GM23248 (cell line): ENCODE measurements at regions not wholly inside any gene's neighbourhood (a gene's known extent, or its start where the extent isn't known, plus 50 kb on each side); places are given as distances from the start of the nearest gene placed in this dataset.

ENCODE experiments used
- DNase-seq: peaks from one replicate; pipeline ENCODE4 v3.0.0-alpha.2; 2015
- H2AFZ ChIP-seq: fragments of 200-600 bp; sonication (generic); 2 replicates; pipeline ENCODE4 v1.6.1; 2016; ENCODE audit warnings: antibody characterized with exemption
- H3F3A ChIP-seq: fragments of 200-600 bp; sonication (generic); 2 replicates; pipeline ENCODE4 v1.6.1; 2016; ENCODE audit warnings: mild to moderate bottlenecking, antibody characterized with exemption, mixed run types; ENCODE audit not compliant: insufficient read depth
- H3K27ac ChIP-seq: fragments of 200-600 bp; sonication (generic); 2 replicates; pipeline ENCODE4 v1.5.1; 2016; ENCODE audit warnings: mild to moderate bottlenecking
- H3K27me3 ChIP-seq: fragments of 200-600 bp; sonication (generic); replicated peaks from 2 replicates; pipeline ENCODE4 v1.6.1; 2016; ENCODE audit warnings: mild to moderate bottlenecking; ENCODE audit not compliant: insufficient read depth
- H3K36me3 ChIP-seq: fragments of 200-600 bp; sonication (generic); 2 replicates; pipeline ENCODE4 v1.6.1; 2016; ENCODE audit warnings: low read depth, mild to moderate bottlenecking
- H3K4me1 ChIP-seq: fragments of 200-600 bp; sonication (generic); 2 replicates; pipeline ENCODE4 v1.6.1; 2016; ENCODE audit warnings: mild to moderate bottlenecking; ENCODE audit not compliant: insufficient read depth
- H3K4me2 ChIP-seq: fragments of 200-600 bp; sonication (generic); one replicate; pipeline ENCODE4 v1.6.1; 2016; ENCODE audit warnings: mild to moderate bottlenecking; ENCODE audit not compliant: unreplicated experiment
- H3K4me3 ChIP-seq: fragments of 200-600 bp; sonication (generic); 2 replicates; pipeline ENCODE4 v1.5.1; 2016; ENCODE audit warnings: mild to moderate bottlenecking
- H3K79me2 ChIP-seq: fragments of 200-600 bp; sonication (generic); 2 replicates; pipeline ENCODE4 v1.6.1; 2016; ENCODE audit warnings: mild to moderate bottlenecking; ENCODE audit not compliant: insufficient read depth
- H3K9ac ChIP-seq: fragments of 200-600 bp; sonication (generic); 2 replicates; pipeline ENCODE4 v1.6.1; 2016; ENCODE audit warnings: mild to moderate bottlenecking
- H3K9me2 ChIP-seq: fragments of 200-600 bp; sonication (generic); 2 replicates; pipeline ENCODE4 v1.6.1; 2016; ENCODE audit warnings: mixed run types, mild to moderate bottlenecking, moderate library complexity; ENCODE audit not compliant: insufficient read depth
- H3K9me3 ChIP-seq: fragments of 200-600 bp; sonication (generic); one replicate; pipeline ENCODE4 v1.6.1; 2017; ENCODE audit warnings: low read depth
- H4K20me1 ChIP-seq: fragments of 200-600 bp; sonication (generic); 2 replicates; pipeline ENCODE4 v1.6.0; 2016; ENCODE audit not compliant: insufficient read depth
- EZH2 ChIP-seq: fragments of 200-600 bp; sonication (generic); IDR thresholded peaks from 2 replicates; pipeline ENCODE4 v1.6.1; 2018; ENCODE audit warnings: antibody characterized with exemption, mild to moderate bottlenecking; ENCODE audit not compliant: insufficient read depth, poor library complexity, severe bottlenecking
- EZH2phosphoT487 ChIP-seq: fragments of 200-600 bp; sonication (generic); IDR thresholded peaks from 2 replicates; pipeline ENCODE4 v1.6.1; 2018; ENCODE audit warnings: antibody characterized with exemption, moderate library complexity, mild to moderate bottlenecking, low read depth; ENCODE audit not compliant: insufficient read depth
- WGBS, 2 experiments: methylation state at CpG; one replicate each; pipeline ENCODE4 v1.1.6; 2015 to 2017; ENCODE audit warnings: low lambda C conversion rate in 2 of 2, low coverage in 1 of 2; ENCODE audit errors: missing lambda C conversion rate in 2 of 2; 5-methylcytosine and 5-hydroxymethylcytosine counted together
- in situ Hi-C: fragments of 300-500 bp; cut with MboI; formaldehyde crosslinking; loops from 2 replicates; pipeline ENCODE4 v1.15.0; 2020

DNA sequence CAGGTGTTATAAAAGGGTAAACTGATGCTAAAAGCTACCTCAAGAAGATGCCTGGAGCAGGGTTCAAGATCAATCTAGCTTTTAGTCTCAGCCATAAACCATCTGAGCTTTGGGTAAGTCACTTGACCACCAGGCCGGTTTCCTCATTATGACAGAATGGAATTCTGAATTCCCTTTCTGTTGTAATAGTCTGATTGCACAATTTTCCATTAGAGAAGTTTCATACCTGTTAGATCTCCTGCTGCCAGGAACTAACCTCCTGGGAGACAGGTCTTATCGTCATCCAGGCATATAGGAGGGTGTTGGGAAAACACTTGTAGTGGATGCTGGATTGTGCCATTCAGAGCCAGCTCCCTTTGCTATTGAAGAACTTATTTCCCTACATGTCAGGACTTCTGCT lies 272.5 kb downstream of the TDRD15 start:
- Histone ChIP-seq H3K27me3 (no peaks in the 10 kb centered on the region), H3K27ac (no peak overlapping the region), H3K4me3 (no peak overlapping the region), H3K9me3 (no peaks in the 10 kb centered on the region), H3K36me3 (no peaks in the 10 kb centered on the region), H4K20me1 (no peaks in the 10 kb centered on the region), H3K79me2 (no peaks in the 10 kb centered on the region), H3F3A (no peaks in the 10 kb centered on the region), H3K9me2 (no peaks in the 10 kb centered on the region), H3K4me1 (no peaks in the 10 kb centered on the region), H3K9ac (no peak overlapping the region), H3K4me2 (no peak overlapping the region), H2AFZ (no peak overlapping the region)
- WGBS, 2 experiments: 15 to 25% methylated on average over 2 of the region's 2 CpGs
- no peak for TF ChIP-seq EZH2phosphoT487
- TF ChIP-seq EZH2: no peak
- no peak for DNase-seq
- in situ Hi-C loops: no loop called here

- Histone ChIP-seq H4K20me1 (no peaks in the 10 kb centered on the region), H3K4me3 (no peak overlapping the region), H3K9me3 (no peaks in the 10 kb centered on the region), H3K9ac (no peak overlapping the region), H3K4me2 (no peak overlapping the region), H3K27me3 (no peaks in the 10 kb centered on the region), H3K79me2 (no peaks in the 10 kb centered on the region), H3F3A (no peaks in the 10 kb centered on the region), H3K27ac (no peak overlapping the region), H3K36me3 (no peaks in the 10 kb centered on the region), H3K9me2 (no peaks in the 10 kb centered on the region), H3K4me1 (no peaks in the 10 kb centered on the region), H2AFZ (no peak overlapping the region)
- in situ Hi-C loops: no loop called here
- no peak for DNase-seq
- 38 to 39% methylated on average over 4 of the region's 4 CpGs for WGBS, 2 experiments
- TF ChIP-seq EZH2phosphoT487 (no peak), EZH2 (no peak)
Measured at GRCh38 chr2:21401022-21401698, 277.4 kb downstream of the TDRD15 start.

- H3K9me3 ChIP-seq: no peaks in the 10 kb centered on the region
- no peaks in the 10 kb centered on the region for H3K4me1 ChIP-seq
- no peaks in the 10 kb centered on the region for H3K9me2 ChIP-seq
- no peak overlapping the region for H3K4me2 ChIP-seq
- no peak overlapping the region for H3K27ac ChIP-seq
- no peaks in the 10 kb centered on the region for H3K79me2 ChIP-seq
- in situ Hi-C loops: no loop called here
- 6 to 9% methylated on average over 4 of the region's 4 CpGs for WGBS, 2 experiments
- no peaks in the 10 kb centered on the region for H3F3A ChIP-seq
- H2AFZ ChIP-seq: no peak overlapping the region
- H3K9ac ChIP-seq: no peak overlapping the region
- no peaks in the 10 kb centered on the region for H3K36me3 ChIP-seq
- no peaks in the 10 kb centered on the region for H4K20me1 ChIP-seq
- no peak for TF ChIP-seq EZH2
- no peak for DNase-seq
- no peaks in the 10 kb centered on the region for H3K27me3 ChIP-seq
- no peak overlapping the region for H3K4me3 ChIP-seq
Measured at GRCh38 chr2:21404137-21404536, 280.4 kb downstream of the TDRD15 start.

GRCh38 chr2:21404827-21405625 lies 281.3 kb downstream of the TDRD15 start:
- H2AFZ ChIP-seq: no peak overlapping the region
- H3F3A ChIP-seq: no peaks in the 10 kb centered on the region
- TF ChIP-seq EZH2phosphoT487: no peak
- TF ChIP-seq EZH2: no peak
- H3K27me3 ChIP-seq: no peaks in the 10 kb centered on the region
- no peaks in the 10 kb centered on the region for H3K36me3 ChIP-seq
- H4K20me1 ChIP-seq: no peaks in the 10 kb centered on the region
- in situ Hi-C loops: no loop called here
- no peaks in the 10 kb centered on the region for H3K79me2 ChIP-seq
- no peak overlapping the region for H3K4me3 ChIP-seq
- no peak overlapping the region for H3K27ac ChIP-seq
- H3K4me2 ChIP-seq: no peak overlapping the region
- H3K4me1 ChIP-seq: no peaks in the 10 kb centered on the region
- 20 to 27% methylated on average over 7 of the region's 7 CpGs for WGBS, 2 experiments
- no peak overlapping the region for H3K9ac ChIP-seq
- no peak for DNase-seq
- H3K9me2 ChIP-seq: no peaks in the 10 kb centered on the region
- H3K9me3 ChIP-seq: no peaks in the 10 kb centered on the region
